WTC11 (cell line): ENCODE measurements at regions not wholly inside any gene's neighbourhood (a gene's known extent, or its start where the extent isn't known, plus 50 kb on each side); places are given as distances from the start of the nearest gene placed in this dataset.

Source experiments
- ATAC-seq: fragments of 200-7000 bp; cut with Tn5 transposase; 2 replicates; pipeline ENCODE4 v1.10.0; 2021; ENCODE audit warnings: mild to moderate bottlenecking, moderate library complexity
- CTCF ChIA-PET: fragments of 300-600 bp; sonication (Branson Sonifier 250); formaldehyde crosslinking; loops from one replicate; lab custom pipeline; 2021; ENCODE audit warnings: antibody characterized with exemption; lab: Charles Lee
- POLR2A ChIA-PET: fragments of 350-600 bp; sonication (Branson Sonifier 250); formaldehyde crosslinking; loops from one replicate; lab custom pipeline; 2021; ENCODE audit warnings: antibody characterized with exemption; lab: Charles Lee
- DNase-seq: peaks from one replicate; pipeline ENCODE4 v3.0.0; 2021; ENCODE audit warnings: low spot score
- H3K27ac Mint-ChIP-seq: 2 replicates; pipeline ENCODE4 v1.8.0; 2021; ENCODE audit warnings: mixed read lengths
- H3K27me3 Mint-ChIP-seq: 2 replicates; pipeline ENCODE4 v1.8.0; 2021; ENCODE audit warnings: low read depth, mild to moderate bottlenecking, moderate library complexity, mixed read lengths
- H3K36me3 Mint-ChIP-seq: 2 replicates; pipeline ENCODE4 v1.8.0; 2021; ENCODE audit warnings: mixed read lengths
- H3K4me1 Mint-ChIP-seq: 2 replicates; pipeline ENCODE4 v1.8.0; 2022; ENCODE audit warnings: mixed read lengths
- H3K4me3 Mint-ChIP-seq: 2 replicates; pipeline ENCODE4 v1.8.0; 2021; ENCODE audit warnings: mild to moderate bottlenecking, moderate library complexity, mixed read lengths
- H3K9me3 Mint-ChIP-seq: 2 replicates; pipeline ENCODE4 v1.8.0; 2021; ENCODE audit warnings: mixed read lengths
- ELF4 ChIP-seq: sonication (generic); formaldehyde crosslinking; IDR thresholded peaks from 2 replicates; pipeline ENCODE4 v1.8.1; 2022; ENCODE audit warnings: low read depth, mild to moderate bottlenecking, moderate library complexity, missing genetic modification reagents
- EMX1 ChIP-seq: fragments of 250-450 bp; sonication (Bioruptor Pico); IDR thresholded peaks from 2 replicates; pipeline ENCODE4 v1.8.0; 2021; ENCODE audit warnings: mild to moderate bottlenecking
- ETV6 ChIP-seq: sonication (generic); formaldehyde crosslinking; IDR thresholded peaks from 2 replicates; pipeline ENCODE4 v1.8.1; 2022; ENCODE audit warnings: mild to moderate bottlenecking, missing genetic modification reagents
- GABPB1 ChIP-seq: sonication (generic); formaldehyde crosslinking; IDR thresholded peaks from 2 replicates; pipeline ENCODE4 v1.8.1; 2023; ENCODE audit warnings: mild to moderate bottlenecking, missing genetic modification reagents
- HMGA2 ChIP-seq: fragments of 250-450 bp; sonication (Bioruptor Pico); IDR thresholded peaks from 2 replicates; pipeline ENCODE4 v1.4.0; 2021; ENCODE audit warnings: mild to moderate bottlenecking, moderate library complexity
- JAZF1 ChIP-seq: fragments of 250-450 bp; sonication (Bioruptor Pico); IDR thresholded peaks from 2 replicates; pipeline ENCODE4 v1.9.0; 2021; ENCODE audit warnings: moderate library complexity, mild to moderate bottlenecking, inconsistent platforms
- NR3C1 ChIP-seq: sonication (generic); formaldehyde crosslinking; conservative IDR thresholded peaks from 2 replicates; pipeline ENCODE4 v1.8.1; 2023; ENCODE audit warnings: low read depth, mild to moderate bottlenecking, missing genetic modification reagents
- TCF7 ChIP-seq: sonication (generic); formaldehyde crosslinking; IDR thresholded peaks from 2 replicates; pipeline ENCODE4 v1.8.0; 2022; ENCODE audit warnings: mild to moderate bottlenecking, low read depth, missing genetic modification reagents, moderate library complexity
- TEAD1 ChIP-seq: sonication (generic); formaldehyde crosslinking; IDR thresholded peaks from 2 replicates; pipeline ENCODE4 v1.8.0; 2022; ENCODE audit warnings: mild to moderate bottlenecking, missing genetic modification reagents
- ZNF396 ChIP-seq: fragments of 250-450 bp; sonication (Bioruptor Pico); IDR thresholded peaks from 2 replicates; pipeline ENCODE4 v1.8.0; 2021; ENCODE audit warnings: mild to moderate bottlenecking, moderate library complexity, borderline replicate concordance
- ZNF423 ChIP-seq: fragments of 250-450 bp; sonication (Bioruptor Pico); IDR thresholded peaks from 2 replicates; pipeline ENCODE4 v2.1.2; 2022; ENCODE audit warnings: mild to moderate bottlenecking, moderate library complexity
- TF ChIP-seq, protein P1 (sequence below): sonication (generic); formaldehyde crosslinking; IDR thresholded peaks from 2 replicates; pipeline ENCODE4 v1.8.0; 2022; ENCODE audit warnings: mild to moderate bottlenecking, missing genetic modification reagents
- TF ChIP-seq, protein P2 (sequence below): sonication (generic); formaldehyde crosslinking; IDR thresholded peaks from 2 replicates; pipeline ENCODE4 v1.8.1; 2022; ENCODE audit warnings: missing genetic modification reagents, borderline replicate concordance
- TF ChIP-seq, protein P3 (sequence below): sonication (generic); formaldehyde crosslinking; IDR thresholded peaks from 2 replicates; pipeline ENCODE4 v1.8.0; 2022; ENCODE audit warnings: missing genetic modification reagents
- TF ChIP-seq, protein P4 (sequence below): fragments of 250-450 bp; sonication (Bioruptor Pico); IDR thresholded peaks from 2 replicates; pipeline ENCODE4 v2.1.2; 2022; ENCODE audit warnings: mild to moderate bottlenecking, moderate library complexity
- TF ChIP-seq, protein P5 (sequence below): sonication (generic); formaldehyde crosslinking; conservative IDR thresholded peaks from 2 replicates; pipeline ENCODE4 v1.8.1; 2022; ENCODE audit warnings: mild to moderate bottlenecking, missing genetic modification reagents
- TF ChIP-seq, protein P6 (sequence below): fragments of 250-450 bp; sonication (Bioruptor Pico); IDR thresholded peaks from 2 replicates; pipeline ENCODE4 v1.8.0; 2021; ENCODE audit warnings: mild to moderate bottlenecking

DNA sequence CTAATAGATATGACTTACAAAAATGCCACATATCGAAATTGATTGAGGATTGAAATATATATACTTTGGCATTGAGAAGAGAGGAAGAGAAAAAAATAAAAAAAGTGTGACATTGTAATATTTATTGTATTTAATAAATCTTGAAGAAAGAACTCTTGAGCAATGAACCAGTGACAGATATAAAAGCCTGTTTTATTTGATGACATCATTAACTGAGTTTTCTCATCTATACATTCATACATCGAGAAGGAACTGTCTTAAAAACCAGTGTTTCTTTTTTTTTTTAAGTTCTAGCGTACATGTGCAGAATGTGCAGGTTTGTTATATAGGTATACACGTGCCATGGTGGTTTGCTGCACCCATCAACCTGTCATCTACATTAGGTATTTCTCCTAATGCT is 368.2 kb downstream of the SNAPC1 start:
- ChIA-PET POLR2A (no interaction called here), CTCF (no interaction called here)
- Mint-ChIP-seq H3K9me3 (peaks cover 10% of the 10 kb centered on the region), H3K27ac (no peak overlapping the region), H3K4me3 (no peak overlapping the region), H3K27me3 (no peaks in the 10 kb centered on the region), H3K4me1 (peaks cover 14% of the 10 kb centered on the region), H3K36me3 (no peaks in the 10 kb centered on the region; the same call in 1 of the 2 replicates)
- DNase-seq, result no peak
- TF ChIP-seq NR3C1 (CRISPR knock-in tag) (no peak), HMGA2 (CRISPR knock-in tag) (no peak), ZNF423 (CRISPR knock-in tag) (no peak), TEAD1 (CRISPR knock-in tag) (no peak), EMX1 (no peak), GABPB1 (no peak), ZNF396 (CRISPR knock-in tag) (no peak), JAZF1 (CRISPR knock-in tag) (no peak), ETV6 (CRISPR knock-in tag) (no peak), TCF7 (no peak), ELF4 (CRISPR knock-in tag) (no peak)
- TF ChIP-seq, protein P1, sequence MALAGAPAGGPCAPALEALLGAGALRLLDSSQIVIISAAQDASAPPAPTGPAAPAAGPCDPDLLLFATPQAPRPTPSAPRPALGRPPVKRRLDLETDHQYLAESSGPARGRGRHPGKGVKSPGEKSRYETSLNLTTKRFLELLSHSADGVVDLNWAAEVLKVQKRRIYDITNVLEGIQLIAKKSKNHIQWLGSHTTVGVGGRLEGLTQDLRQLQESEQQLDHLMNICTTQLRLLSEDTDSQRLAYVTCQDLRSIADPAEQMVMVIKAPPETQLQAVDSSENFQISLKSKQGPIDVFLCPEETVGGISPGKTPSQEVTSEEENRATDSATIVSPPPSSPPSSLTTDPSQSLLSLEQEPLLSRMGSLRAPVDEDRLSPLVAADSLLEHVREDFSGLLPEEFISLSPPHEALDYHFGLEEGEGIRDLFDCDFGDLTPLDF (CRISPR knock-in tag), result no peak
- TF ChIP-seq, protein P2, sequence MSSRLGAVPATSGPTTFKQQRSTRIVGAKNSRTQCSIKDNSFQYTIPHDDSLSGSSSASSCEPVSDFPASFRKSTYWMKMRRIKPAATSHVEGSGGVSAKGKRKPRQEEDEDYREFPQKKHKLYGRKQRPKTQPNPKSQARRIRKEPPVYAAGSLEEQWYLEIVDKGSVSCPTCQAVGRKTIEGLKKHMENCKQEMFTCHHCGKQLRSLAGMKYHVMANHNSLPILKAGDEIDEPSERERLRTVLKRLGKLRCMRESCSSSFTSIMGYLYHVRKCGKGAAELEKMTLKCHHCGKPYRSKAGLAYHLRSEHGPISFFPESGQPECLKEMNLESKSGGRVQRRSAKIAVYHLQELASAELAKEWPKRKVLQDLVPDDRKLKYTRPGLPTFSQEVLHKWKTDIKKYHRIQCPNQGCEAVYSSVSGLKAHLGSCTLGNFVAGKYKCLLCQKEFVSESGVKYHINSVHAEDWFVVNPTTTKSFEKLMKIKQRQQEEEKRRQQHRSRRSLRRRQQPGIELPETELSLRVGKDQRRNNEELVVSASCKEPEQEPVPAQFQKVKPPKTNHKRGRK (CRISPR knock-in tag), result no peak
- TF ChIP-seq, protein P3, sequence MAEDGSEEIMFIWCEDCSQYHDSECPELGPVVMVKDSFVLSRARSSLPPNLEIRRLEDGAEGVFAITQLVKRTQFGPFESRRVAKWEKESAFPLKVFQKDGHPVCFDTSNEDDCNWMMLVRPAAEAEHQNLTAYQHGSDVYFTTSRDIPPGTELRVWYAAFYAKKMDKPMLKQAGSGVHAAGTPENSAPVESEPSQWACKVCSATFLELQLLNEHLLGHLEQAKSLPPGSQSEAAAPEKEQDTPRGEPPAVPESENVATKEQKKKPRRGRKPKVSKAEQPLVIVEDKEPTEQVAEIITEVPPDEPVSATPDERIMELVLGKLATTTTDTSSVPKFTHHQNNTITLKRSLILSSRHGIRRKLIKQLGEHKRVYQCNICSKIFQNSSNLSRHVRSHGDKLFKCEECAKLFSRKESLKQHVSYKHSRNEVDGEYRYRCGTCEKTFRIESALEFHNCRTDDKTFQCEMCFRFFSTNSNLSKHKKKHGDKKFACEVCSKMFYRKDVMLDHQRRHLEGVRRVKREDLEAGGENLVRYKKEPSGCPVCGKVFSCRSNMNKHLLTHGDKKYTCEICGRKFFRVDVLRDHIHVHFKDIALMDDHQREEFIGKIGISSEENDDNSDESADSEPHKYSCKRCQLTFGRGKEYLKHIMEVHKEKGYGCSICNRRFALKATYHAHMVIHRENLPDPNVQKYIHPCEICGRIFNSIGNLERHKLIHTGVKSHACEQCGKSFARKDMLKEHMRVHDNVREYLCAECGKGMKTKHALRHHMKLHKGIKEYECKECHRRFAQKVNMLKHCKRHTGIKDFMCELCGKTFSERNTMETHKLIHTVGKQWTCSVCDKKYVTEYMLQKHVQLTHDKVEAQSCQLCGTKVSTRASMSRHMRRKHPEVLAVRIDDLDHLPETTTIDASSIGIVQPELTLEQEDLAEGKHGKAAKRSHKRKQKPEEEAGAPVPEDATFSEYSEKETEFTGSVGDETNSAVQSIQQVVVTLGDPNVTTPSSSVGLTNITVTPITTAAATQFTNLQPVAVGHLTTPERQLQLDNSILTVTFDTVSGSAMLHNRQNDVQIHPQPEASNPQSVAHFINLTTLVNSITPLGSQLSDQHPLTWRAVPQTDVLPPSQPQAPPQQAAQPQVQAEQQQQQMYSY, result no peak
- TF ChIP-seq, protein P4, sequence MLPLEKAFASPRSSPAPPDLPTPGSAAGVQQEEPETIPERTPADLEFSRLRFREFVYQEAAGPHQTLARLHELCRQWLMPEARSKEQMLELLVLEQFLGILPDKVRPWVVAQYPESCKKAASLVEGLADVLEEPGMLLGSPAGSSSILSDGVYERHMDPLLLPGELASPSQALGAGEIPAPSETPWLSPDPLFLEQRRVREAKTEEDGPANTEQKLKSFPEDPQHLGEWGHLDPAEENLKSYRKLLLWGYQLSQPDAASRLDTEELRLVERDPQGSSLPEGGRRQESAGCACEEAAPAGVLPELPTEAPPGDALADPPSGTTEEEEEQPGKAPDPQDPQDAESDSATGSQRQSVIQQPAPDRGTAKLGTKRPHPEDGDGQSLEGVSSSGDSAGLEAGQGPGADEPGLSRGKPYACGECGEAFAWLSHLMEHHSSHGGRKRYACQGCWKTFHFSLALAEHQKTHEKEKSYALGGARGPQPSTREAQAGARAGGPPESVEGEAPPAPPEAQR, result no peak
- TF ChIP-seq, protein P5, sequence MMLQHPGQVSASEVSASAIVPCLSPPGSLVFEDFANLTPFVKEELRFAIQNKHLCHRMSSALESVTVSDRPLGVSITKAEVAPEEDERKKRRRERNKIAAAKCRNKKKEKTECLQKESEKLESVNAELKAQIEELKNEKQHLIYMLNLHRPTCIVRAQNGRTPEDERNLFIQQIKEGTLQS (CRISPR knock-in tag), result no peak
- TF ChIP-seq, protein P6, sequence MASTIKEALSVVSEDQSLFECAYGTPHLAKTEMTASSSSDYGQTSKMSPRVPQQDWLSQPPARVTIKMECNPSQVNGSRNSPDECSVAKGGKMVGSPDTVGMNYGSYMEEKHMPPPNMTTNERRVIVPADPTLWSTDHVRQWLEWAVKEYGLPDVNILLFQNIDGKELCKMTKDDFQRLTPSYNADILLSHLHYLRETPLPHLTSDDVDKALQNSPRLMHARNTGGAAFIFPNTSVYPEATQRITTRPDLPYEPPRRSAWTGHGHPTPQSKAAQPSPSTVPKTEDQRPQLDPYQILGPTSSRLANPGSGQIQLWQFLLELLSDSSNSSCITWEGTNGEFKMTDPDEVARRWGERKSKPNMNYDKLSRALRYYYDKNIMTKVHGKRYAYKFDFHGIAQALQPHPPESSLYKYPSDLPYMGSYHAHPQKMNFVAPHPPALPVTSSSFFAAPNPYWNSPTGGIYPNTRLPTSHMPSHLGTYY (CRISPR knock-in tag), result no peak
- TF ChIP-seq, all 79 proteins: peak for 0
- no peak for ATAC-seq
